NCI-H82 treated with DMSO at 0.1 percent for 48 hours (cell line): ENCODE measurements at regions not wholly inside any gene's neighbourhood (a gene's known extent, or its start where the extent isn't known, plus 50 kb on each side); places are given as distances from the start of the nearest gene placed in this dataset.

Experiments used
- DNase-seq: peaks from one replicate; lab custom pipeline; 2025; ENCODE audit not compliant: unreplicated experiment; lab: John Stamatoyannopoulos, UW

DNA sequence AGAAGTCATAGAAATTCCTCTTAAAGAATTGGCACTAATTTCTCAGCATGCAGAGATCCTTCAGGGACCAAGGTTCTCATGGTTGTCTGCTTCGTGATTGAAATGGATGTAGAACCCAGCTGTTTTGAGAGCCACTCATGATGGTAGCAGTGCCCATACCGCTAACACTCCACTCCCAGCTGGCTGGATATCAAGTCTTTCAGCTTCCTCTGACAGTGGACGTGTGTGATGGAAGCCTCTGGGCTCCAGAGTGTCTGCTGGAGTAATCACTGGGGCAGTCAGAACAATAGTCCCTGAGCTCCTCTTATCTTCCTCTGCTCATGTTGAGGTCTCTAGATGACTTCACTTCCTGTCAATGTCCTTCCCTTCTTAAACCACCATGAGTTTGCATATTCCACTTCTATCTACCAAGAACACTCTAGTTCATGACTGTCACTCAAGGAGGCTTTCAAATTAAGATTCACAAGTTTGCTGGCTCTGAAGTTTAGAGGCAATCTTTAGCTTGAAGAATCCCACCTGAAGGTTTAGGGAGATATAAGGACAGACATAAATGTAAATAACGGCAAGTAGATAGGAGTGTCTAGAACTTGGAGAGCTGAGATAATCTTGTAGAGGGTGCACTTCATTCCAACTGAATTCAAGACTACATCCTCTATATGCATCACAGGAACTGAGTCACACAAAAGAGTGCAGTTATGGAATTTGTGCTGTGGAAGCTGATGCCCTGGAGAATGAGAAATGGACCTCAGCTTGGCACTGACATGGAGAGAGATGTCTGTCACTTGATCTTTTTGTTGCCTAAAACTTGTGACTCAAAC lies 64.5 kb upstream of the WDR1 start:
- no peak for DNase-seq

DNA sequence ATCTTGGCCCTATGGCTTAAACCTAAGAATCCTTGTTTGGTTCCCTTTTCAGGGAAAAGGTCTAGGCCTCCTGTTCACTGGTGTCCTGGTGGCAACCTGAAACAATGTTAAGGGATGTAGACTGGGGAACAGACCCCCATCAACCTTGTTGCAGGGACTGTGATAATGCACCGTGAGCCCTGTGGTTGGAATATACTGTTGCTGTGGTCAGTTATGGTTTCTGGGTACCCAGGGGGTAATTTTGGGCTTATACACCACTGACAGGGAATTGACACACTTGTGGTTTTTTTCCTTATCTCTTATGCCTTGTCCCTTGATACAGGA lies 64.0 kb upstream of the WDR1 start:
- DNase-seq, result no peak

GRCh38 chr4:10179957-10180602 lies 63.5 kb upstream of the WDR1 start:
- no peak for DNase-seq

- DNase-seq, result no peak
Measured at GRCh38 chr4:10178763-10179162, 62.2 kb upstream of the WDR1 start.

DNA sequence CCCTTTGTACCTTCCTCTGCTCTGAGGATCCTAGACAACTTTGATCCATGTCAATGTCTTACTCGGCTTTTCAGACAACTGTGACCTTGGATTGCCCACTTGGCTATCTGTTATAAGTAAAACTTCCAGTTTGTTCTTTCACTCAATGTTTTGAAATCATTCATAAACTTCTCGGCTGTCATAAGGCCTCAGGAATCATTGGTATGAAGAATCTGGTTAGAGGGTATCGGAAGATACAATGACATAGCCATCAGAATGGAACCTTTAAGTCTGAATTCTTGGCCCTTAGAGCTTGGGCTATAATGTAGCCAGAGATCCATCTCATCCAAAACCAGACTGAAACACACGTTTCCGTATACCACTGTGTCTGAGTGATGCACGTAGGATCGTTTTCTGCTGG lies 59.0 kb upstream of the WDR1 start:
- DNase-seq, result no peak

DNA sequence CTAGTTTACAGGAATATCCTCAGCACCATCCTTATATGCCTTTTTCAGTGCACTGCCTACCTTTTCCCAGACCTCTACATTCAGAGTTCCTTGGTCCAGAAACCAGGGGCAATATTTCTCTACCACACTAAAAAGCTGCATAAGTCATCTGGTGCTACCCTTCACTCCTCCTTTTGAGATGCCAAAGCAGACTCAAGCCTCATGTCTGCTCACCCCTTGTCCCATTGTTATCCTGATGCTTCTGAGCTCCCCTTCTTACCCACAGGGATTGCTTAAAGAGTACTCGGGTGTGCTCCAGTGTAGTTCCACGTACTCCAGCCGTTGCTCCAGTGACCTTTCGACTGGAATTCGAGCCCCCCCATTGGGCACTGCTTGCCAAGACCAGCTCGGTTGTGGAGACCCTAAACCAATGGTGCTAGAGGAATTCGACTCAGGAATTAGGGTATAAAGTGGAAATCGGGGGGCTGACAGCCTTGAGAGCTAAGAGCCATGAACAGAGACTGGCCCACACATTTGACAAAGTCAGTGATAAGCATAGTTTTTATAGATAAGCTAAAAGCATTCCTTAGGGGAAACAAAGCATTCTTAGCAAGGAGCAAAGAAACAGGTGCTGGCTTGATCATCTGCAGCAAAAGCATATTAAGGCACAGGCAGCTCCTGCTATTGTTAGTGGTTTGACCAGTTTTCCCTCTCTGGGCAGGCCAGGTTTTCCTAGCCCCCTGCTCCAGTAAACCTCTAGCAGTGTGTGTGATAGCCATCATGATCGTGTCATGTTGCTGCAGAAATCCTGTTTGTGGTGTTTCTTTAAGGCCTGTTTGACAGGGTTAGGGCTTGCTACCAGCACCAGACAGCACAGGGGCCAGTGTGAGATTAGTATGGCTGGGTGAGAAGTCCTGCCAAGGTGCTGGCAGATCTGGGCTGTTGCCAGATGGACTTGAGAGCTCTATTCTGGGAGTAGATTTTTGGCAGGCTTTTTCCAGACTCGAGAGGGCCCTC lies 57.5 kb upstream of the WDR1 start:
- DNase-seq, result no peak

GRCh38 chr4:10173037-10173753 lies 56.6 kb upstream of the WDR1 start:
- no peak for DNase-seq

DNA sequence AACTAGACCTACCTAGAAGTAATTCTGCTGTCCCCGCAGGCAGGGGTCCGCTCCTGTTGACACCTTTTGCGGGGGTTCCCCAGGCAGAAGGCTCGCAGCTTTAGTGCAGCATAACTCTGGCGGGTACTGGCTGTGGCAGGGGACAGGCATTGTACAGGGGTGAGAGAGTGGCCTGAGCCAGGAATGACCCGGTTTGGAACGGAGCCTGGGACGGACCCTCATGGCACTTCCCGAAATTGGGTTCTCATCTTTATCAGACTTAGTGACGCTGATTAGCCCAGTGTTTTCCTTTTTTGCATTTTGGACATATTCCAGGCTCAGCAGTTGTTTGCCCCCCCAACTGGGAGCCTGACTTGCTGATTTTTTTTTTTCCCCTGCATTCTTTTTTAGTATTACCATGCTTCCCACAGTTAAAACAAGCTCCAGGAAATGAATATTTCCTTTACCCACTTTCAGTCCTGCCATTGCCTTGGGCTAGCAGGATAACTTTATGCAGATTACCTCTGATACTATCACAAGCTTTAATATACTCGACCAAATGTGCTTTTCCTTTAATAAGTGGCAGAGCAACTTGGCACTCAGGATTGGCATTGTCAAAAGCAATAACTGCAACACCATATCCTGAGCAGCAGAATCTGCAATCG lies 55.8 kb upstream of the WDR1 start:
- DNase-seq, result no peak

DNA sequence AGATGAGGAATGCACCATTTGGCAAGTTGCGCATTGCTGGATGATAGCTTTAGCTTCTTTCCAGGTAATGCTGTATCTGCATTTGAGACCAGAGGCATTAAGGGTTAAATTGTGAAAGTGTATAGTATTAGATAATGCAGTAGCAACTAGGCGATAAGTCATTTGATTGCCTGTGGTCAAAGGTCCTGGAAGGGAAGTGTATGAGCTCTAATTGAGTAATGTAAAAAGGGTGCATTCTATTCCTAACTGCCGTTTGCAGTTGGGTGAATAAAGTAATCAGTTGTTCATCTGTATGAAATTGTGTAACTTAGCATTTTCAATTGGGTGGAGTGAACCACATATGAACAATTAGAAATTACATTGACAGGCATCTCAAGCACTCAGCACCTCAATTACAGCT lies 54.5 kb upstream of the WDR1 start:
- no peak for DNase-seq

DNA sequence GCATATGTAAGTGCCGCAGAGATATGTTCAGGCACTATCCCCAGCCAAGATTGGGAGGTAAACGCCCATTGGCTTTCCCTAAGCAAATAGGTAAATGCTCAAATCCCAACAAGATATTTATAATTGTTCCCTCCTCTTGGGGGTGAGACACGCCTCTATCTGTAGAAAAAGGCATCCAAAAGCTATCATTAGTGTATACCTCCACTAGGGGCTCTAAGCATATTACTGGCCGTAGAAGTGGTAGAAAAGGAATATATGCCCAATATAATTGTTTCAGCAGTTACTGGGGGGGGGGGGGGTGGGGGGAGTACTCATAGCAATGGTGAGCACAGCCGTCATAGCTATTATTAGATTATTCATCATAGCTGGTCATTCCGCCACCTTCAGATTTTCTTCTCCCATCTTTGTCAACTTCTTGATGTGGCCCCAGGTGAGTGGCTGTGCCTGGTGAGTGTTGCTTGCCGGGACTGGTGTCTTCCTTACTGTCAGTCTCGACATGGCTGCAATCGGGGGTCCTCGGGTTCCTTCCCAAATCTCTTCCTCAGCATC lies 53.3 kb upstream of the WDR1 start:
- DNase-seq, result no peak

DNA sequence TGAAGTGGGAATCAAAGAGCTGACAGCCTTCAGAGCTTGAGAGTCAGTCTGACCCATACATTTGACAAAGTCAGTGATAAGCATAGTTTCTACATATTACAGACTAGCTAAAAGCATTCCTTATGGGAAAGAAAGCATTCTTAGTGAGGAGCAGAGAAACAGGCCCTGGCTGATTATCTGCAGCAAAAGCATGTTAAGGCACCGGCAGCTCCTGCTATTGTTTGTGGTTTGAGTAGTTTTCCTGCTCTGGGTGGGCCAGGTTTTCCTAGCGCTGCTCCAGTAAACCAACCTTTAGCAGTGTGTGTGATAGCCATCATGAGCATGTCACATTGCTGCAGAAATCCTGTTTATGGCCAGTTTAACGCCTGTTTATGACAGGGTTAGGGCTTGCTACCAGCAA lies 51.6 kb upstream of the WDR1 start:
- no peak for DNase-seq

- DNase-seq, result no peak
Measured at GRCh38 chr4:10167201-10167600, 50.6 kb upstream of the WDR1 start.
